Mucosa of gallbladder (tissue), 1 donor: ENCODE measurements at regions not wholly inside any gene's neighbourhood (a gene's known extent, or its start where the extent isn't known, plus 50 kb on each side); places are given as distances from the start of the nearest gene placed in this dataset.
A peak's percentile ranks its signal among the peaks of the same experiment; 100 is the strongest.
"Not testable (repeated sequence)": the region's sequence is repeated elsewhere in the genome, so short reads cannot be mapped to it uniquely, and the experiment has no call there.

ENCODE experiments used
- DNase-seq: peaks from one replicate; pipeline ENCODE4 v3.0.0-alpha.2; 2020; ENCODE audit warnings: low spot score
- donor health status: DM: no; HTN: no; CAD: no.

- no peak for DNase-seq
Observed at GRCh38 chr4:141290771-141291170, 70.1 kb downstream of the ZNF330 start.

GRCh38 chr4:141294306-141294705, 73.6 kb downstream of the ZNF330 start:
- no peak for DNase-seq

GRCh38 chr4:141301216-141301615, 80.5 kb downstream of the ZNF330 start:
- DNase-seq: no peak

- DNase-seq: no peak
Observed at GRCh38 chr4:141302924-141303323, 82.2 kb downstream of the ZNF330 start.

GRCh38 chr4:141304346-141304745, 83.7 kb downstream of the ZNF330 start:
- DNase-seq: no peak

GRCh38 chr4:141306331-141306730, 85.6 kb downstream of the ZNF330 start:
- DNase-seq: no peak

GRCh38 chr4:141307241-141307689, 86.6 kb downstream of the ZNF330 start:
- DNase-seq: peak; percentile 48

- DNase-seq: no peak
Observed at GRCh38 chr4:141309874-141310273, 89.2 kb downstream of the ZNF330 start.

- no peak for DNase-seq
Observed at GRCh38 chr4:141311246-141312204, 90.8 kb downstream of the ZNF330 start.

GRCh38 chr4:141314627-141315026, 93.9 kb downstream of the ZNF330 start:
- DNase-seq: no peak

GRCh38 chr4:141328560-141329173, 108.0 kb downstream of the ZNF330 start:
- DNase-seq: peak; percentile 25

GRCh38 chr4:141329174-141329569, 108.5 kb downstream of the ZNF330 start:
- no peak for DNase-seq

GRCh38 chr4:141330616-141331015, 109.9 kb downstream of the ZNF330 start:
- DNase-seq: no peak

GRCh38 chr4:141331534-141332358, 111.1 kb downstream of the ZNF330 start:
- no peak for DNase-seq

GRCh38 chr4:141332359-141333181, 111.9 kb downstream of the ZNF330 start:
- not testable (repeated sequence) for DNase-seq

GRCh38 chr4:141333456-141334230, 112.9 kb downstream of the ZNF330 start:
- not testable (repeated sequence) for DNase-seq

GRCh38 chr4:141335166-141335565, 114.5 kb downstream of the ZNF330 start:
- no peak for DNase-seq

- no peak for DNase-seq
Observed at GRCh38 chr4:141338238-141338637, 117.5 kb downstream of the ZNF330 start.

- DNase-seq: no peak
Observed at GRCh38 chr4:141339391-141339790, 118.7 kb downstream of the ZNF330 start.

- DNase-seq: no peak
Observed at GRCh38 chr4:141339966-141340365, 119.3 kb downstream of the ZNF330 start.
